Heart left ventricle (tissue), 13 donors: ENCODE measurements at regions not wholly inside any gene's neighbourhood (a gene's known extent, or its start where the extent isn't known, plus 50 kb on each side); places are given as distances from the start of the nearest gene placed in this dataset.

Source experiments
- CTCF ChIP-seq, 12 donors: fragments of 200-600 bp; sonication (generic) in 4 of 12; IDR thresholded peaks; one replicate each; pipeline versions ENCODE4 v1.5.0 to v1.8.0; 2018 to 2022; ENCODE audit warnings: antibody characterized with exemption in 12 of 12, mild to moderate bottlenecking in 5 of 12
- POLR2A ChIP-seq, 2 donors: fragments of 450-650 bp; IDR thresholded peaks; one replicate each; pipeline ENCODE4 v1.6.1; 2017; ENCODE audit warnings: antibody characterized with exemption in 2 of 2, mild to moderate bottlenecking in 2 of 2, moderate library complexity in 2 of 2
- donor health status: ischemic (EF 13 %, LVEDD 7.1; RV severe dilation, severe dysfunction).
- donor health status: DM: no; HTN: yes; CAD: no.
- donor health status: DM: no; HTN: no; CAD: no.
- donor health status: ischemic (EF 25% LVEDD 6.9; RV normal size, moderate dysfunction).
- donor health status: ischemic (EF 25% LVEDD 5.7; RV mildly dilated, moderate dysfunction).
- donor health status: ischemic (EF 35%, LVEDD 5.7; RV mildly dilated, moderate dysfunction).
- donor health status: nonischemic (EF 11% LVEDD 7.7; RV severe dilation, severe dysfunction).
- donor health status: DM: yes; HTN: yes; CAD: no.
- donor health status: PGD.
- donor health status: ischemic (EF 29% LVEDD 5.4; RV normal size, mild dysfunction).
- donor health status: nonischemic (EF 23%, LVEDD 6.1; RV moderate dilation, normal function).

GRCh38 chrX:39828971-39829370 is 268.8 kb downstream of the BCOR start:
- TF ChIP-seq CTCF (IDR thresholded peaks at IDR 0.05), result no peak
- TF ChIP-seq POLR2A (IDR thresholded peaks at IDR 0.05), result no peak
